Fibroblast of lung (primary cell): ENCODE measurements at regions not wholly inside any gene's neighbourhood (a gene's known extent, or its start where the extent isn't known, plus 50 kb on each side); places are given as distances from the start of the nearest gene placed in this dataset.

Experiments
- DNase-seq, 2 donors: peaks; one replicate each; pipeline versions ENCODE4 v3.0.0 to v3.0.0-alpha.2; 2010; ENCODE audit warnings: low read depth in 2 of 2
- H2AFZ ChIP-seq: 2 replicates; pipeline ENCODE4 v1.5.1; 2012; ENCODE audit warnings: low read length, control low read depth, inconsistent platforms
- H3K27ac ChIP-seq: 2 replicates; pipeline ENCODE4 v1.5.1; 2011; ENCODE audit warnings: low read length, control low read depth; ENCODE audit not compliant: insufficient read depth
- H3K27me3 ChIP-seq: 2 replicates; pipeline ENCODE4 v1.5.1; 2011; ENCODE audit warnings: mild to moderate bottlenecking, low read length; ENCODE audit not compliant: control insufficient read depth, insufficient read depth
- H3K36me3 ChIP-seq: 2 replicates; pipeline ENCODE4 v1.5.1; 2011; ENCODE audit warnings: low read length; ENCODE audit not compliant: control insufficient read depth, insufficient read depth
- H3K4me1 ChIP-seq: 2 replicates; pipeline ENCODE4 v1.5.1; 2011; ENCODE audit warnings: low read length; ENCODE audit not compliant: control insufficient read depth, insufficient read depth; ENCODE audit errors: extremely low read depth
- H3K4me2 ChIP-seq: 2 replicates; pipeline ENCODE4 v1.5.1; 2011; ENCODE audit warnings: low read length, control low read depth; ENCODE audit not compliant: insufficient read depth; ENCODE audit errors: extremely low read depth
- H3K4me3 ChIP-seq, 4 experiments: fragments of 200-600 bp in 1 of 4; sonication (generic) in 1 of 4; replicated peaks in 1 of 4; 2 replicates each; pipeline ENCODE4 v1.5.1; 2011 to 2016; ENCODE audit warnings: low read length in 4 of 4, low read depth in 3 of 4, mild to moderate bottlenecking in 3 of 4, control low read depth in 2 of 4, inconsistent platforms in 1 of 4, mixed read lengths in 1 of 4; ENCODE audit not compliant: insufficient read depth in 1 of 4; ENCODE audit errors: control extremely low read depth in 1 of 4
- H3K79me2 ChIP-seq: 2 replicates; pipeline ENCODE4 v1.5.1; 2012; ENCODE audit warnings: mild to moderate bottlenecking, low read length, inconsistent platforms; ENCODE audit not compliant: control insufficient read depth, insufficient read depth
- H3K9ac ChIP-seq: 2 replicates; pipeline ENCODE4 v1.5.1; 2011; ENCODE audit warnings: mild to moderate bottlenecking, low read length, control low read depth; ENCODE audit not compliant: insufficient read depth
- H3K9me3 ChIP-seq: 2 replicates; pipeline ENCODE4 v1.5.1; 2012; ENCODE audit warnings: low read depth, low read length; ENCODE audit not compliant: control insufficient read depth, insufficient read depth
- H4K20me1 ChIP-seq: 2 replicates; pipeline ENCODE4 v1.5.1; 2011; ENCODE audit warnings: low read length; ENCODE audit not compliant: control insufficient read depth, insufficient read depth; ENCODE audit errors: extremely low read depth
- EZH2 ChIP-seq: IDR thresholded peaks from 2 replicates; pipeline ENCODE4 v1.5.1; 2012; ENCODE audit warnings: low read length, control low read depth, mild to moderate bottlenecking; ENCODE audit errors: missing control alignments
- TF ChIP-seq, protein P1 (sequence below), 2 donors: IDR thresholded peaks in 1 of 2; conservative IDR thresholded peaks in 1 of 2; 1 replicate in 1 of 2; 2 replicates in 1 of 2; pipeline ENCODE4 v1.5.1; 2011 to 2012; ENCODE audit warnings: low read length in 2 of 2, control low read depth in 1 of 2, inconsistent platforms in 1 of 2, low read depth in 1 of 2, mild to moderate bottlenecking in 1 of 2

- no peak for DNase-seq
- Histone ChIP-seq H2AFZ (no peak overlapping the region), H3K4me2 (no peak overlapping the region), H3K79me2 (no peaks in the 10 kb centered on the region), H3K9me3 (no peaks in the 10 kb centered on the region), H3K36me3 (no peaks in the 10 kb centered on the region), H3K27ac (no peak overlapping the region), H3K9ac (no peak overlapping the region), H3K27me3 (no peaks in the 10 kb centered on the region), H4K20me1 (no peaks in the 10 kb centered on the region), H3K4me1 (no peaks in the 10 kb centered on the region), H3K4me3 (no peak overlapping the region)
- TF ChIP-seq, protein P1, sequence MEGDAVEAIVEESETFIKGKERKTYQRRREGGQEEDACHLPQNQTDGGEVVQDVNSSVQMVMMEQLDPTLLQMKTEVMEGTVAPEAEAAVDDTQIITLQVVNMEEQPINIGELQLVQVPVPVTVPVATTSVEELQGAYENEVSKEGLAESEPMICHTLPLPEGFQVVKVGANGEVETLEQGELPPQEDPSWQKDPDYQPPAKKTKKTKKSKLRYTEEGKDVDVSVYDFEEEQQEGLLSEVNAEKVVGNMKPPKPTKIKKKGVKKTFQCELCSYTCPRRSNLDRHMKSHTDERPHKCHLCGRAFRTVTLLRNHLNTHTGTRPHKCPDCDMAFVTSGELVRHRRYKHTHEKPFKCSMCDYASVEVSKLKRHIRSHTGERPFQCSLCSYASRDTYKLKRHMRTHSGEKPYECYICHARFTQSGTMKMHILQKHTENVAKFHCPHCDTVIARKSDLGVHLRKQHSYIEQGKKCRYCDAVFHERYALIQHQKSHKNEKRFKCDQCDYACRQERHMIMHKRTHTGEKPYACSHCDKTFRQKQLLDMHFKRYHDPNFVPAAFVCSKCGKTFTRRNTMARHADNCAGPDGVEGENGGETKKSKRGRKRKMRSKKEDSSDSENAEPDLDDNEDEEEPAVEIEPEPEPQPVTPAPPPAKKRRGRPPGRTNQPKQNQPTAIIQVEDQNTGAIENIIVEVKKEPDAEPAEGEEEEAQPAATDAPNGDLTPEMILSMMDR (conservative IDR thresholded peaks at IDR 0.05 in 1 of 2, IDR thresholded peaks at IDR 0.05 in 1 of 2; ENCODE audit: low read depth in 1 of 2, low read length in 2 of 2): no peak
- no peak for TF ChIP-seq EZH2
These were observed 128.3 kb downstream of the SHOX start for GRCh38 chrX:758917-759316.

GRCh38 chrX:750812-751211 is 120.2 kb downstream of the SHOX start:
- Histone ChIP-seq H3K9ac (no peak overlapping the region), H3K27ac (no peak overlapping the region), H3K79me2 (no peaks in the 10 kb centered on the region), H3K36me3 (no peaks in the 10 kb centered on the region), H3K4me1 (no peaks in the 10 kb centered on the region), H3K9me3 (no peaks in the 10 kb centered on the region), H3K27me3 (no peaks in the 10 kb centered on the region), H4K20me1 (no peaks in the 10 kb centered on the region), H3K4me3 (no peak overlapping the region), H2AFZ (no peak overlapping the region), H3K4me2 (no peak overlapping the region)
- no peak for DNase-seq
- TF ChIP-seq EZH2: no peak
- TF ChIP-seq, protein P1 (conservative IDR thresholded peaks at IDR 0.05 in 1 of 2, IDR thresholded peaks at IDR 0.05 in 1 of 2; ENCODE audit: low read depth in 1 of 2, low read length in 2 of 2): no peak

DNA sequence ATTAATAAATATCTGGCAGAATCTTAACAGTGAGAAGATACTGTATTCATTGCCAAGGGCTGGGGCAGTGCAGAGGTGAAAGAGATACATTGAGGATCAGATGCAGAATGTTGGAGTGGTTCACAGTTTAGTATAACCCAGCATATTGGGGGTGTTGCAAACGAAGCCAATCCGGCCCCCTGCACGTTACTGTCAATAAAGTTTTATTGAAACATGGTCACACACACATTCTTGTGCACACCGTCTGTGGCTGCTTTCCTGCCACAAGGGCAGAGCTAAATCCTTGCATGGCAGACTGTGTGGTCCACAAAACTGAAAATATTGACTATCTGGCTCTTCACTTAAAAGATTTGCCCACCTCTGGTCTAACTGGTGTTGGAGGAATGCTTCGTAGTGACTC is 119.7 kb downstream of the SHOX start:
- TF ChIP-seq, protein P1 (conservative IDR thresholded peaks at IDR 0.05 in 1 of 2, IDR thresholded peaks at IDR 0.05 in 1 of 2; ENCODE audit: low read depth in 1 of 2, low read length in 2 of 2): no peak
- TF ChIP-seq EZH2: no peak
- no peaks in the 10 kb centered on the region for H3K9me3 ChIP-seq
- no peaks in the 10 kb centered on the region for H3K4me1 ChIP-seq
- H3K4me2 ChIP-seq: no peak overlapping the region
- no peaks in the 10 kb centered on the region for H3K36me3 ChIP-seq
- no peaks in the 10 kb centered on the region for H4K20me1 ChIP-seq
- DNase-seq: no peak
- no peaks in the 10 kb centered on the region for H3K79me2 ChIP-seq
- no peak overlapping the region for H3K27ac ChIP-seq
- no peak overlapping the region for H2AFZ ChIP-seq
- no peak overlapping the region for H3K9ac ChIP-seq
- no peak overlapping the region for H3K4me3 ChIP-seq
- no peaks in the 10 kb centered on the region for H3K27me3 ChIP-seq
